ENCODE measurements at regions not wholly inside any gene's neighbourhood (a gene's known extent, or its start where the extent isn't known, plus 50 kb on each side); places are given as distances from the start of the nearest gene placed in this dataset.
"Not testable (repeated sequence)": the region's sequence is repeated elsewhere in the genome, so short reads cannot be mapped to it uniquely, and the experiment has no call there.

GRCh38 chr16:87038528-87038927 lies 278.7 kb downstream of the C16orf95 start:
- DNase-seq; ATAC-seq; intact Hi-C loops (cut with micrococcal nuclease): not testable (repeated sequence)

- ATAC-seq (no peak), DNase-seq (no peak)
- intact Hi-C loops (cut with micrococcal nuclease), result no loop called here
Observed at GRCh38 chr16:87040169-87041117, 276.7 kb downstream of the C16orf95 start.

- no peak for DNase-seq
- ATAC-seq, result no peak
- intact Hi-C loops (cut with micrococcal nuclease), result no loop called here
Observed at GRCh38 chr16:87041286-87041685, 275.9 kb downstream of the C16orf95 start.

- intact Hi-C loops (cut with micrococcal nuclease), result no loop called here
- DNase-seq (peak; percentile 65), ATAC-seq (peak; percentile 57)
Observed at GRCh38 chr16:87042551-87043230, 274.5 kb downstream of the C16orf95 start.

GRCh38 chr16:87043231-87044031 lies 273.8 kb downstream of the C16orf95 start:
- ATAC-seq (peak; percentile 89), DNase-seq (peak; percentile 56)
- intact Hi-C loops (cut with micrococcal nuclease), result no loop called here

- no peak for ATAC-seq
- intact Hi-C loops (cut with micrococcal nuclease), result no loop called here
- DNase-seq, result no peak
Observed at GRCh38 chr16:87044032-87044382, 273.2 kb downstream of the C16orf95 start.

- intact Hi-C loops (cut with micrococcal nuclease), result no loop called here
- ATAC-seq, result no peak
- DNase-seq, result no peak
Observed at GRCh38 chr16:87044829-87045228, 272.4 kb downstream of the C16orf95 start.

- intact Hi-C loops (cut with micrococcal nuclease), result no loop called here
- DNase-seq (no peak), ATAC-seq (no peak)
Observed at GRCh38 chr16:87045466-87046216, 271.6 kb downstream of the C16orf95 start.

- DNase-seq, result no peak
- no peak for ATAC-seq
- intact Hi-C loops (cut with micrococcal nuclease), result no loop called here
Observed at GRCh38 chr16:87046235-87046634, 271.0 kb downstream of the C16orf95 start.

- no peak for DNase-seq
- ATAC-seq, result no peak
- intact Hi-C loops (cut with micrococcal nuclease), result no loop called here
Observed at GRCh38 chr16:87047221-87048037, 269.8 kb downstream of the C16orf95 start.

- intact Hi-C loops (cut with micrococcal nuclease), result no loop called here
- no peak for DNase-seq
- no peak for ATAC-seq
Observed at GRCh38 chr16:87048038-87048729, 269.0 kb downstream of the C16orf95 start.

GRCh38 chr16:87048730-87049115 lies 268.5 kb downstream of the C16orf95 start:
- DNase-seq (no peak), ATAC-seq (no peak)
- intact Hi-C loops (cut with micrococcal nuclease), result no loop called here

GRCh38 chr16:87049216-87049615 lies 268.0 kb downstream of the C16orf95 start:
- ATAC-seq; DNase-seq; intact Hi-C loops (cut with micrococcal nuclease): not testable (repeated sequence)

GRCh38 chr16:87050142-87050541 lies 267.1 kb downstream of the C16orf95 start:
- no peak for ATAC-seq
- no peak for DNase-seq
- intact Hi-C loops (cut with micrococcal nuclease), result no loop called here

- no peak for DNase-seq
- ATAC-seq, result no peak
- intact Hi-C loops (cut with micrococcal nuclease), result no loop called here
Observed at GRCh38 chr16:87051526-87052320, 265.5 kb downstream of the C16orf95 start.

GRCh38 chr16:87052506-87052905 lies 264.7 kb downstream of the C16orf95 start:
- ATAC-seq, result peak; percentile 29
- intact Hi-C loops (cut with micrococcal nuclease), result no loop called here
- DNase-seq, result no peak

All from left ventricle myocardium superior (tissue), 1 donor.